Activated CD8-positive, alpha-beta memory T cell treated with anti-CD3 and anti-CD28 coated beads for 1 hour (primary cell): ENCODE measurements at regions not wholly inside any gene's neighbourhood (a gene's known extent, or its start where the extent isn't known, plus 50 kb on each side); places are given as distances from the start of the nearest gene placed in this dataset.
"Not testable (repeated sequence)": the region's sequence is repeated elsewhere in the genome, so short reads cannot be mapped to it uniquely, and the experiment has no call there.

ENCODE experiments used
- DNase-seq, 2 donors: peaks; one replicate each; pipeline ENCODE4 v3.0.0-alpha.2; 2020; ENCODE audit warnings: low read depth in 1 of 2; ENCODE audit errors: extremely low read depth in 1 of 2

DNA sequence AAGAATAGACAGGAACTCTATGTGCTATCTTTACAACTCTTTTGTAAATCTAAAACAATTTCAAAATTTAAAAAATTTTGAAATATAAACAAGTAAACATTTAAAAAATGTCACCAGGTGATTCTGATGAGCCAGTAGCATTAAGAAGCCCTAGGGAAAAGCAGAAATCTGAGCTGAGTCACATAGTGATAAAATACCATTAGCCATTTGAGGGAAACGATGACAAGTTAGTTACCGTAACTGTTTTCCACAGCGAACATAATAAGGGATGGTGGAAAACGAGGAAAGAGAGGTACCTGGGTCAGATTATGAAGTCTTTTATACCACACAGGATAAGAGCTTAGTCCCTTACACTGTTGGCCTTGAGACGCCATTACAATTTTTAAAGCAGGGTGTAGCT is 55.5 kb downstream of the PRR15 start:
- DNase-seq: no peak

DNA sequence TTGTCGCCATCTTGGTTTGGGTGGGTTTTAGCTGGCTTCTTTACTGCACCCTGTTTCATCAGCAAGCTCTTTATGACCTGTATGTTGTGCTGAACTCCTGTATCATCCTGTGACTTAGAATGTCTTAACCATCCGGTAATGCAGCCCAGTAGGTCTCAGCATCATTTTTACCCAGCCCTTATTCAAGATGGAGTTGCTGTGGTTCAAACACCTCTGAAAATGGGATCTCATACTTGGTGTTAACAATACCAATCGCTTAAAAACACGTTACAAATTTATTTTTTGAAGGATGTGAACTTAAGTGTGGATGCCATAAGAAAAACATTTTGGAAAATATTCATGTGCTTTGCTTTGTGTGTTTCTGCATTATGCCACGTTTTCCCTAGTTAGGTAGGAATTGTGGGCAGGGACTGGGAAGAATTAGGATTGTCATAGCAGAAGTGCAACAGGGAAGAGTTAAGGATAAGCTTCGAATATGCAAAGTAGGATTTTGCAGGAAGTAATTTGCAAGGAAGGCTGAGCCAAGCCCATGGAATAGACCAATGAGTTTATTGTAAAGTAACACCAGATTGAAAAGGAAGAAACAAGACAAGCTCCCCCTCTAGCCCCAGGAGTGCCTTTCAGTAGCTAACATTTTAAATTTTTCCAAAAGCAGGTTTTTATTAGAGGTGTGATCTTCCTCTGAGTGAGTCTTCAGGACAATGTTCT is 56.4 kb downstream of the PRR15 start:
- no peak for DNase-seq

DNA sequence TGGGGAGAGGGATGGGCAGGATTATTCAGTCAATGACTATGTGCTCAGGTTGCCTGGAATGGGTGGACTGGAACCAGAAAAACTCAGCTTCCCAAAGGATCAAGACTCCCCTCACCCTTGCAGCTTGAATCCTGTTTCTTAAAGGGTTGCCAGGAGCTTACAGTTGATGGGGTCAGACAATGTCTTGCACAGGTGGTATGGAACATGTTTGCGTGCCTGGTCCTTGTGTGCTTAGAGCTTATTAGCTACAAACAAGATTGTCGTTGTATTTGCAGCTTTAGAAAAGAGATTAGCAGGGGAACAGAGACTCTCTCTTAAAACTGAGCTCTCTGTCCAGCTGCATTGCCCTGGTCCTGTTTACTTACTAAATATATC is 56.9 kb downstream of the PRR15 start:
- no peak for DNase-seq

DNA sequence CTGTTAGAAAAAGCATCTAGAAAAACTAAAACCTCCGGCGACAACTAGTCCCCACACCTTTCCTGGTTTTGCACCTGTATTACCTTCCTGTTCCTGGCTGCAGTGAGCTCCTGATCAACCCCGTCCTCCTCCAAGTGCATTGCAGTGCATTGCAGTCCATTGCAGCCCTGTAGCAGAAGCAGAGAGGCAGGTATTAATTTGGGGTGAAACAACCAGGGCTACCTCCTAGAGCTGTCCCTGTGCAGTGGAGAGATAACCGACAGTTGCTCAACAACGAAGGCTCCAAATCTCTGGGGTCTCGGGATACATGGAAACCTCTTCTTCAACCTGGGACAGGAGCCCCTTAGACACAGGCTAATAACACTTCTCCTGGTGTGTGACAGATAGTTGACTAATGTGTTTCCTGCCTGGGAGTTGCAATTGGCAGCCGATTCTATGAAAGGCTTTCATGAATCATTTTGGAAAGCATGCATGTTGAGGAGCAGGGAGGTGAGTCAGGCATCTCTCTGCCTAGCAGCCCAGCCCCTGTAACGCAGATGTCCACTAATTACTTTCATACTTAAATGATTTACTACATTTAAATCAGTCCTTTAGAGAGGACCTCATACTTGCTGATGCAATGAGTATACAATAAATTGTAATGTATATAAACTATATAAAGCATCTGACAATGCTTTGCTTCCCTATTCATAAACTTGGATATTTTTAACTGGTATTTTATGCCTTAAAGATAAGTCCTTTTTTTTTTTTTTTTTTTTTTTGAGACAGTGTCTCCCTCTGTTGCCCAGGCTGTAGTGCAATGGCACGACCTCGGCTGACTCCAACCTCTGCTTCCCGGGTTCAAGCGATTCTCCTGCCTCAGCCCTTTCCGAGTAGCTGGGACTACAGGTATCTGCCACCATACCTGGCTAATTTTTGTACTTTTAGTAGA is 59.0 kb downstream of the PRR15 start:
- no peak for DNase-seq

DNA sequence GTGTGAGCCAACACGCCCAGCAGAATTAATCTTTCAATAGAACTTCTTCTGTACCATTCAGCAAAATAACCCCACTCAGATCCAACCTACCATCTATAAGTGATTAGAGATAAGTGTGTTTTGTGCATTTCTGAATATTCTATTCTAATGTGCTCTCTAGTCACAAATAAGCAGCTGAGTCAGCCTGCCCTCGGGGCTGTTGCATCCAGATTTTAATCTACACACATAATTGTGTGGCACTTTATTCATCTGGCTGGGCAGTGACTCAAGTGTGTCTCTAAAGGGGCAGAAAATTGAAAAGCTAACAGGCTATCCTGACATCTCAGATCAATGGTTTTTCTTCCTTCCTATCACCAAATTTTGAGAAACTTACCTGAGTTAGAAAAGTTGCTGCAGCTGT is 60.3 kb downstream of the PRR15 start:
- no peak for DNase-seq

DNA sequence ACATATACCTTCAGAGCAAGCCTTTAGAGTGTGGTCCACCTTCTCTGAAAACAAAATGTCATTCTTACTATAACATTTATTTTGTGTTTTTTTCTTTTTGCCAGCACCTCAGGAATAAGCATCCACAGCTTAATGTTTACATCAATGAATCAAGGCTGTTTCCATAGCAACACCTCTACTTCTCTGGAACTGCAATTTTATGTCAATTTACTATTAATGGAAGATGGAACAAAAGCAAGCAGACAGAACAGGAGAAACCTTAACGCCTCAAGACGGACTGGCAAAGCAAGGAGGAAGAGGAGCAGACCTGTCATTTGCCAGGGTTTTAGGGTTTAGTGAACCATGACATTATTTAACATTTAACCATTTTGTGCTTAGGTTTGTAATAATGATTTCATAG is 63.1 kb downstream of the PRR15 start:
- DNase-seq: no peak

DNA sequence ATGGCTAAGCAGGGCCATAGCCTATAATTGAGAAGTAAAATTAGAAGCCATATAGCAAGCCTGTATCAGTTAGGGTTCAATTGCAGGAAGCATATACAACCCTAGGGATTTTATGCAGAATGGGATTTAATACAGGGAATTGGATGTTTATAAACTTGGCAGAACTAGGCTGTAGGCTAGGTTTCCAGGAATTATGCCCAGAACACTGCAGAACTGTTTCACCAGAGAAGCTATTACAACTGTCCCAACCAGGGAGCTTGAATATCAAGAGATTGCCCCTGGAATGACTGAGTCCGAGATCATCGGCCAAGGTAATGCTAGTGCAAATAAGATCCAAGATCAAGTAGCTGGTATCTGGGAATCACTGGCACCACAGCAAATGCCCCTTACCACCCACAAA is 64.0 kb downstream of the PRR15 start:
- DNase-seq: no peak

DNA sequence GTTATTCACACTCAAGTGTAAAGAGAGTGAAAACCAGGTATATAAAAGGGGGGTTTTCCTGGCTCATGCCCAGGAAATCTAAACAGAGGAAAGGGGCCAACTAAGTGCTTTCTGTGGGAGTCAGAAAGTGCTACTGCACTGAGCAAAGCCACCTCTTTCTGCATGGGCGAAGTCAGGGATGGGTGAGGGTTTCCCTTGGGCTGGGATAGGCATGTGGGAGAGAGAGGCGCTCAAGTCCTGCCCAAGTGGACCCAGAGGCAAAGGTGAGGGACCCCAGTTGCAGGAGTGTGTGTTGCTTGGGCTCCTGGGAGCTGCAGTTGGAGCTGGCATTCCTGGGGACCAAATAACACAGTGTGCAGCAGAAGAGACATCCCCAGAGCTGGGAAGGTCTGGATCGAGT is 65.9 kb downstream of the PRR15 start:
- DNase-seq: no peak

DNA sequence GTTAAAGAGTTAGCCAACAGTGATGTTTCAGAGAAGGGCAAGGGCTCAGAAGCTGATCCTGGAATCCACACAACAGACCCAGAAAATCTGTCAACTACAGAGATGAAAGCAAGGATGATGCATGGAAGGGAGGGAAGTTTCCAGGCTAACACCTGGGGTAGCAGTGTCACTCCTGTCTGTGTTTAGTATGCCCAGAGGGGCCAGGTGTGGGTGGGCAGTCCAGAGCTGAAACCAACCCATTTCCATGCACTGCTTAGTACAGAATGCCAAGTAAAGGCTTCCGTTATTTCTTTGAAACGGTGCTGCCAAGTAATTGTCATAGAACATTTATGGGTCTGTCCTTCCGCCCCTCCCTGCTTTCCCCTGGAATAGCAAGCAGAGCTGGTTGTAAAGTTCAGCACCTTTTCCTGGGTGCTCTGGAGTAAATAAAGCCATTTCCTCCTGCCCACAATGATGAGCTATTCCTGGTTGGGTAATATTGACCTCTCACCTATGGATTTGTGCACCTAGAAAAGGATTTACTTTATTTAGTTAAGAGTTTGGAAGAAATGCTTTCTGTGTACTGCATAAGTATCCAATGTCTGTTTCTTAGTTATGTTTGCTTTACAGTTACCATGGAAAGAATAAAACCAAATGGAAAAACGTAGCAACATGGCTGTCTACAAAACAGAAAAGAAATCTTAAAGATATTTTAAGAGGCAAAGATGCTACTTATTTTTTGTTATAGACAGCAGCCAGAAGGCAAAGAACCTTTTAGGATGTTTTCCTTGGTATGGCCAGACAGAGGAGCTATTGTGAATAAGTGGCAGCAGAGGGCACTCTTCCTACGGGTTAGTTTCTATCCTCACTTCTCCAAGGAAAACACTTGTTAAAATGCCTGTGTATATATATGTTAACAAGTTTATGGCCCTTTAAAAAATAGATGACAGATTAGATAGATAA is 71.7 kb downstream of the PRR15 start:
- DNase-seq: not testable (repeated sequence)

DNA sequence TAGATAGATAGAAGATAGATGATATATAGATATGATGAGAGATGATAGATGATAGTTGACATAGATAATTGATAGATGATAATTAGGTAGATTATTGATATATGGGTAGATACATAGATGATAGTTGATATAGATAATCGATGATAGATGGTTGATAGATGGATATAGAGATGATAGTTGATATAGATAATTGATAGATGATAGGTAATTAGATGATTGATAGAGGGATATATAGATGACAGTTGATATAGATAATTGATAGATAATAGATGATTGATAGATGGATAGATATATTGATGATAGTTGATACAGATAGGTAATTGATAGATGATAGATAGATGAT is 72.3 kb downstream of the PRR15 start:
- no peak for DNase-seq

DNA sequence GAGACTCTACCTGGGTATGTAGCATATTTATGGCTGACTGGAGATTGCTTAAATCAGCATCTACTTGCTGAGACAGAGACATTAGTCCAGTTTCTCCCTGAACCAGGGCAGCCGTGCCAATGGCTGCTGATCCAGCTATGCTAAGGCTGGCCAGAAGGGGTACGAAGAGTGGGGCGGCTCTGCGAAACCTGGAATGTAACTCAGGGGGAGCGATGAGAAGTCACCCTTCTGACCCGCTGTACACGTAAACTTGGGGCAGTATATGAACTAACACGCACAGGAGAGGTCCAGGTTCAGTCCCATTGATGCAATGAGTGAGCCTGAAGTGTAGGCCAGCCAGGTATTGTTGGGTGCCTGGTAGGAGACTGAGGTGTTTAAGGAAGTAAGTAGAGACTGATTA is 73.7 kb downstream of the PRR15 start:
- no peak for DNase-seq

DNA sequence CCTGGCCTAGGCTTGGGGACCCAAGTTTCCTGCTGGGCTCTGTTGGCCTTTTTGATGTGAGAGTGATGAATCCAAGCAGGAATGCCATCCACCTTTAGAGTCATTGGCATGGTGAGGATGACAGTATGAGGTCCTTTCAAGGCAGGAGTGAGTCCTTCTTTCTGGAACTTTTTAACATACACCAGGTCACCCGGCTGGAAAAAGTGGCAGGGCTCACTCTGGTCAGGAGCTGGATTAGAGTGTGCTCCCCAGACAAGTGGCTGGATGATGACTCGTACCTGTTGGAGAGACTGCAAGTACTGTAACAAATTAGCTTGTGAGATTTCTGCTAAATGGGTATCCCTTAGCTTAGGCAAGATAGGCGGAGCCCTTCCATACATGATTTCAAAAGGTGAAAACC is 75.2 kb downstream of the PRR15 start:
- not testable (repeated sequence) for DNase-seq

DNA sequence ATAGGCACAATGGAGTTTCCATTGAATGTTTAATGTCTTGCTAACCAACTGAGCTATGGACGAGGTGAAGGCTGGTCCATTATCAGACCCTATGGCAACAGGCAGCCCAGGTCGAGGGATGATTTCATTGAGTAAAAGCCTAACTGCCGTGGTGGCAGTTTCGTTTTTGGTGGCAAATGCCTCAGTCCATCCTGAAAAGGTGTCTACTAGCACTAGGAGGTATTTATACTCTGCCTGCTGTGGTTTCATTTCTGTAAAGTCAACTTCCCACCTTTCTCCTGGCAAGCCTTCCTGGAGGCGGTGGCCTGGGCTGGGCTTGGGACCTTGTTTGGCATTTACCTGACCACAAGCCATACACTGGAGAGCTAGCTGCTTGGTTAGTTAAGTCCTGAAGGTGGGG is 75.8 kb downstream of the PRR15 start:
- DNase-seq: no peak

DNA sequence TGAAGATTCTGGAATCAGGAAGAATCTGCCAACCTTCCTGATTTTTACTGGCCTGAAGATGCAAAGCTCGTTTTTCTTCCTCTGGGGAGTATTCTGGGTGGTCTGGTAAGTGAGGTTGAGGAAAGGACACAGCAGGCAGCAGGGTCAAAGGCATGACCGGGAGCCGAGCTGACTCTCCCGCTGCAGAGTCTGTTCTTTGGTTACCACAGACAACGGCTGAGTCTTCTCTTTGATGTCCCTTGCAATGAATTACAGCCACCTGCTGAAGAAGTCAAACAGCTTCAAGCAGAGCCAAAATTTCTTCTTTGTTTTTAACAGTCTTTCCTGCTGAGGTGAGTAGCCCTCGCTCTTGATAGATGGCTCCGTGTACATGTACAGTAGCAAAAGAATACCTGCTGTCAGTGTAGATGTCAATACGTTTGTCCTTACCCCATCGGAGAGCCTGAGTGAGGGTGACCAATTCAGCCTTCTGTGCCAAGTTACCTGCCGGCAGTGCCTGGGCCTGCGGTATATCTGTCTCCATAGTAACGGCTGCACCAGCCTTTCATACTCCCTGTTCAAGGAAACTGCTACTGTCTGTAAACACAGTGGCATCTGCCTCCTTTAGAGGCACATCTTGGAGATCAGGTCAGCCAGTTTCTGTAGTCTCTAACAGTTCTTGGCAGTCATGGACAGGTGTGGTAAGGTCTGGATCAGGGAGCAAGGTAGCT is 76.4 kb downstream of the PRR15 start:
- no peak for DNase-seq

DNA sequence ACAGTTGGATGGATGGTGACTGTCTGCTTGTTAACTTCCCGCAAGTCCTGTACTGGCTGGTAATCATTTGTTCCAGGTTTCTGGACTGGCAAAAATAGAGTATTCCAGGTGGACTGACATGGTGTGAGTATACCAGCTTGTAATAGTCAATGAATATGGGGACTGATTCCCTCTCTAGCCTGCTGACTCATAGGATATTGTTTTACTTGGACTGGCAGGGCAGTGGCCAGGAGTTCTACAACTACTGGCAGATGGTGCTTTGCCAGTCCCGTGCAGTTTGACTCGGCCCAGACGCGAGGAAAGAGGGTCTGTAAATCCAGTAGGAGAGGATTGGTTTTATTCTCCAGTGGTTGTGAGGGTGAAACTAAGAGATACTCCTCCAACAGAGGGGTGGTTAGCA is 78.0 kb downstream of the PRR15 start:
- DNase-seq: no peak

DNA sequence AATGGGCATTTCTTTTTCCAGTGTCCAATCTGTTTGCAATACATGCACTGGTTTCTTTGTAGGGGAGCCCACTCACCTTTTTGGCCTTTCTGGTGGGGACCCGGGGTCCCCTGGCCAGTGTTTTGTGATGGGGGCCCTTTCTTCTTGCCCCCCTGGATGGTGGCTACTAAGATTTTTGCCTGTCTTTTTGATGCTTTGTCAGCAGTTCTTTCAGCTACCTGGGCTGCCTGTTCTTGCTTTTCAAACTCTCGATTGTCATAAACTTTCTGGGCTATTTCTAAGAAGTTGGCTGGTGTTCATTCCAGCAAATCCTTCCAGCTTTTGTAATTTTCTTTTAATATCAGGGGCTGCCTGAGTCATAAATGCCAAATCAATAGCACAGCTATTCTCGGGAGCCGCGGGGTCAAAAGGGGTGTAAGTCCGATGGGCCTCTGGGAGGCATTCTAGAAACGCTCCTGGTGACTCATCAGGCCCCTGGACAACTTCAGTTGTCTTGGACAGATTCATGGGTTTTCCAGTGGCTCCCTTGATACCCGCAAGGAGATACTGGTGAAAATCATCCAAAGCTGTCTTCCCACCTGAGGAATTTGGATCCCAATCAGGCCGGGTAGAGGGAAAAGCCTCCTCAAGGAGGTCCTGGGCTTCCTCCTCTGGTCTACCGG is 79.0 kb downstream of the PRR15 start:
- no peak for DNase-seq

DNA sequence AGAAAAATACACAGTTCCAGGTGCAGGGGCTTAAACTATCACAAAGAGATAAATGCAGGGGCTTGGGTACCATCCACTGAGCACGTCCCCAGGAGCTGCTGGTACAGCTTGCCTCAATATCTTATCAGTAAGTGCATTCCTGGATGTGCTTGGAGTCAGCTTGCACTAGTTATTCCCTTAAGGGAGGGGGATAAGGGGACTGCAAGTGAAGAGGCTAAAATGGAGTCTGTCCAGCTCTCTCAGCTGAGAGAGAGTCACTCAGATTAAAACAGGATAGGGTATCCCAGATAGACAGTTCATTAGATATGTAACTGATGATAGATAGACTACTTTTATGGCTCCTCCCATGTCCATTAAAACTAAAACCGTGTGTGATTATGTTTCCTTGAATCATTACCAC is 82.5 kb downstream of the PRR15 start:
- DNase-seq: not testable (repeated sequence)

DNA sequence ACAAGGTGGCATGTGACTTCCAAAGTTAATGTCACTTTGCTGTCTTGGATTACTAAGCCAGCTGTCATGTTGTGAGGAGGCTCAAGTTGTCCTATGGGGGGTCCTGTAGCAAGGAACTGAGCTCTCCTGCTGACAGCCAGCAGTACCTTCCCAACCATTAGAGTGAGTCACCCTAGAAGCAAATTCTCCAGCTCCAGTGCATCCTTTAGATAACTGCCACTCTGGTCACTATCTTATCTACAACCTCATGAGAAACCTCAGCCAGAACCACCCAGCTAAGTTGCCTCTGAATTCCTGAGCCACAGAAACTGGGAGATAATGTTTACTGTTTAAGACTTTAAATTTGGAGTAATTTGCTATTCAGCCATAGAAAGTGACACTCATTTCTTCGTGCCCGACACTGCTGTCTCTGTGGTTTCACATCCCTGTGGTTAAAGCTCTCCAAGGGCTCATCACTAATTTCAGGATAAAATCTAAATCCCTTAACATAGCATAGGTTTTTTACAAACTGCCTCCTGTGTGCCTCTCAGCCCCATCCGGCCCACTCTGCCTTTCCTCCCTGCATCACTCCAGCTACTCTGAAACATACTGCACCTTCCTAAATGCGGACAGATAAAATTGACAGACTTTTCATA is 83.5 kb downstream of the PRR15 start:
- no peak for DNase-seq

DNA sequence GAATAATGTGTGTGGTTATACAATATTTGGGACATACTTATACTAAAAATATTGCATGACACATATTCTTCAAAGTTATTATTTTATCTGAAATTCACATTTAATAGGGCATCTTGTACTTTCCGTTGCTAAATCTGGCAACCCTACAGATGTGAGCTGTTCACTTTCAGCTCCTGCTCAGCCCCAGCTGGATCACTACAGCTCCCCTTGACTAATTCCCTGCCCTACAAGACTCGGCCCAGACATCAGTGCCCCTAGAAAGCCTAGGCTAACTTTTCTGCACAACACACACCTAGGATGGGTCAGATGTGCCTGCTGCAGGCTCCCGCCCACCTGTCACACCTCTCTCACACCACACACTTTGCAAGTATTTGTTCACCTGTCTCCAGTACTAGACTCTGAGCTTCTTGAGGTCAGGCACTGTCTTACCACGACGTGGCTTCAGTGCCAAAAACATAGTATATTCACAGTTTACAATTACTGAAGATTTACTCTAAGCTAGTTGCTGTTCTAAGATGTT is 84.1 kb downstream of the PRR15 start:
- DNase-seq: not testable (repeated sequence)
